Mesendoderm (in vitro differentiated cells): ENCODE measurements at regions not wholly inside any gene's neighbourhood (a gene's known extent, or its start where the extent isn't known, plus 50 kb on each side); places are given as distances from the start of the nearest gene placed in this dataset.

Source experiments
- DNase-seq: peaks from one replicate; pipeline ENCODE4 v3.0.0; 2013
- H2AK5ac ChIP-seq: 2 replicates; pipeline ENCODE4 v1.6.1; 2013; ENCODE audit warnings: low read length, inconsistent platforms
- H2BK120ac ChIP-seq: 2 replicates; pipeline ENCODE4 v1.6.1; 2013; ENCODE audit warnings: low read depth, mild to moderate bottlenecking, low read length, moderate library complexity, mixed read lengths
- H2BK15ac ChIP-seq: replicated peaks from 2 replicates; pipeline ENCODE4 v1.6.1; 2013; ENCODE audit warnings: low read depth, mild to moderate bottlenecking, moderate library complexity
- H2BK5ac ChIP-seq: 2 replicates; pipeline ENCODE4 v1.6.1; 2013; ENCODE audit warnings: low read length, inconsistent platforms
- H3K18ac ChIP-seq: 2 replicates; pipeline ENCODE4 v1.6.1; 2013; ENCODE audit warnings: mild to moderate bottlenecking, low read length, mixed read lengths
- H3K23ac ChIP-seq: one replicate; pipeline ENCODE4 v1.6.1; 2013; ENCODE audit warnings: low read length
- H3K27ac ChIP-seq: 2 replicates; pipeline ENCODE4 v1.5.1; 2013; ENCODE audit warnings: low read depth, mild to moderate bottlenecking, inconsistent platforms, low read length, moderate library complexity
- H3K27me3 ChIP-seq: 2 replicates; pipeline ENCODE4 v1.6.1; 2013; ENCODE audit warnings: low read length, control low read depth, mild to moderate bottlenecking, inconsistent platforms; ENCODE audit not compliant: insufficient read depth, poor library complexity
- H3K36me3 ChIP-seq: 2 replicates; pipeline ENCODE4 v1.6.1; 2013; ENCODE audit warnings: low read length, inconsistent platforms; ENCODE audit not compliant: control insufficient read depth, insufficient read depth
- H3K4ac ChIP-seq: one replicate; pipeline ENCODE4 v1.6.1; 2013; ENCODE audit warnings: low read depth, mild to moderate bottlenecking, low read length, moderate library complexity
- H3K4me1 ChIP-seq: 2 replicates; pipeline ENCODE4 v1.6.1; 2013; ENCODE audit warnings: low read depth, low read length, inconsistent platforms; ENCODE audit not compliant: control insufficient read depth
- H3K4me2 ChIP-seq: 2 replicates; pipeline ENCODE4 v1.6.1; 2013; ENCODE audit warnings: low read length
- H3K4me3 ChIP-seq: 2 replicates; pipeline ENCODE4 v1.5.1; 2013; ENCODE audit warnings: mild to moderate bottlenecking, low read length
- H3K56ac ChIP-seq: one replicate; pipeline ENCODE4 v1.6.1; 2013; ENCODE audit warnings: low read length
- H3K79me1 ChIP-seq: 2 replicates; pipeline ENCODE4 v1.6.1; 2013; ENCODE audit warnings: low read length, inconsistent platforms
- H3K79me2 ChIP-seq: 2 replicates; pipeline ENCODE4 v1.6.1; 2013; ENCODE audit warnings: mild to moderate bottlenecking, low read length; ENCODE audit not compliant: control insufficient read depth, insufficient read depth
- H3K9ac ChIP-seq: 2 replicates; pipeline ENCODE4 v1.6.1; 2013; ENCODE audit warnings: low read length, inconsistent platforms
- H4K5ac ChIP-seq: one replicate; pipeline ENCODE4 v1.6.1; 2013; ENCODE audit warnings: low read length
- H4K8ac ChIP-seq: one replicate; pipeline ENCODE4 v1.6.1; 2013; ENCODE audit warnings: low read depth, mild to moderate bottlenecking, control low read depth, low read length, moderate library complexity
- WGBS: extraction: QIAGEN DNeasy Blood & Tissue Kit; methylation state at CpG from one replicate; pipeline ENCODE4 v1.1.7; 2013; ENCODE audit warnings: low lambda C conversion rate, missing lambda C conversion rate; ENCODE audit not compliant: insufficient coverage; ENCODE audit errors: extremely low coverage; 5-methylcytosine and 5-hydroxymethylcytosine counted together

- no peak overlapping the region for H3K4ac ChIP-seq
- H2BK15ac ChIP-seq, result no peak overlapping the region
- H3K56ac ChIP-seq, result no peak overlapping the region
- H3K27ac ChIP-seq, result no peak overlapping the region
- no peaks in the 10 kb centered on the region for H3K4me1 ChIP-seq
- H2AK5ac ChIP-seq, result no peak overlapping the region
- no peak overlapping the region for H4K8ac ChIP-seq
- no peak overlapping the region for H3K4me2 ChIP-seq
- WGBS, result no CpG with 5 or more reads among the region's 4 CpGs
- no peaks in the 10 kb centered on the region for H3K27me3 ChIP-seq
- no peak overlapping the region for H3K9ac ChIP-seq
- no peak overlapping the region for H2BK120ac ChIP-seq
- H3K79me1 ChIP-seq, result no peaks in the 10 kb centered on the region
- H3K4me3 ChIP-seq, result no peak overlapping the region
- no peaks in the 10 kb centered on the region for H3K36me3 ChIP-seq
- no peak overlapping the region for H4K5ac ChIP-seq
- no peaks in the 10 kb centered on the region for H3K79me2 ChIP-seq
- no peak overlapping the region for H2BK5ac ChIP-seq
- no peak overlapping the region for H3K18ac ChIP-seq
- DNase-seq, result peak; percentile 5
- no peak overlapping the region for H3K23ac ChIP-seq
These were observed 726.9 kb upstream of the CHAC2 start for GRCh38 chr2:53040536-53041229.

DNA sequence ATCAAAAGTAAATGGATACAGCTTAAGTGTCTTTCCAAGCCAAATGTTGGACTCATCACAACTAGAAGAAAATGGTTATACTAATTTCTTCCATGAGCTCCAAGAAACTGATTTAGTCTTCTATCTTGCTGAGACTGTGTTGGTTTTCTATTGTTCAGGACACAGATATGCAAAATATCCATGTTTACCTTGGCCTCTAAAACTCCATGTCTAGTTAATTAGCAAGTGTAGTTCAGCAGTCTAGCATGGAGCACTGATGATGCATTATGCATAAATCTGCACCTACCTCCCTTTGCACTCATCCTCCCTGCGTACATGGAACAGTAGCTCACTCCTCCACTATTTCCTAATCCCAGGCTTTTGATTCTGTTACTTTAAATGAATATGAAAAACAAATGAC, 731.4 kb upstream of the CHAC2 start:
- no peaks in the 10 kb centered on the region for H3K36me3 ChIP-seq
- H3K79me1 ChIP-seq, result no peaks in the 10 kb centered on the region
- no peak overlapping the region for H3K23ac ChIP-seq
- no peak overlapping the region for H4K5ac ChIP-seq
- no peaks in the 10 kb centered on the region for H3K79me2 ChIP-seq
- no peak overlapping the region for H2BK15ac ChIP-seq
- H3K27me3 ChIP-seq, result no peaks in the 10 kb centered on the region
- H3K4me3 ChIP-seq, result no peak overlapping the region
- no peak overlapping the region for H3K9ac ChIP-seq
- H3K4me1 ChIP-seq, result no peaks in the 10 kb centered on the region
- no peak overlapping the region for H3K18ac ChIP-seq
- no peak overlapping the region for H2AK5ac ChIP-seq
- H2BK5ac ChIP-seq, result no peak overlapping the region
- H2BK120ac ChIP-seq, result no peak overlapping the region
- no CpG with 5 or more reads among the region's 1 CpG for WGBS
- H3K27ac ChIP-seq, result no peak overlapping the region
- H3K4ac ChIP-seq, result no peak overlapping the region
- no peak for DNase-seq
- no peak overlapping the region for H4K8ac ChIP-seq
- no peak overlapping the region for H3K56ac ChIP-seq
- no peak overlapping the region for H3K4me2 ChIP-seq

DNA sequence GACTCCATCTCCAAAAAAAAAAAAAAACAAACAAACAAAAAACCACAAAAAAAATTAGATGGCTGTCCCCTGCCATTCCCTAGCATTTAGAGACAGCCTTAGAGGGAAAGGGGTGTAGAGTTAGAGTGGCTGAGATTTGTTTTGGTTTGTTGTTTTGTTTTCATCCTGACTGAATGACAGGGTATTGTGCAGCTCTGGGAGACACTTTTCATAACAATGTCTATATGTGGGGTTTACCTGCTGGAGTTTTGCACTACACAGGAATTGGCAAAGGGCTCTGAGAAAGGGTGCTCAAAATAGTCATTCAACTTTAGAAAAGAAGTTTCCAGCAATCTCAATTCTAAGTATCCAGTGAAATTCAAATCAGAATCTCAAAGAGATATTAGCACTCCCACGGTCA, 732.5 kb upstream of the CHAC2 start:
- no peak overlapping the region for H3K56ac ChIP-seq
- no peak overlapping the region for H2BK120ac ChIP-seq
- no peak overlapping the region for H3K27ac ChIP-seq
- no peaks in the 10 kb centered on the region for H3K4me1 ChIP-seq
- H3K9ac ChIP-seq, result no peak overlapping the region
- no peak overlapping the region for H3K18ac ChIP-seq
- H4K5ac ChIP-seq, result no peak overlapping the region
- H2BK15ac ChIP-seq, result no peak overlapping the region
- no peak overlapping the region for H3K4me3 ChIP-seq
- H3K79me2 ChIP-seq, result no peaks in the 10 kb centered on the region
- H2AK5ac ChIP-seq, result no peak overlapping the region
- no peak overlapping the region for H2BK5ac ChIP-seq
- no CpG with 5 or more reads among the region's 1 CpG for WGBS
- no peaks in the 10 kb centered on the region for H3K27me3 ChIP-seq
- H3K23ac ChIP-seq, result no peak overlapping the region
- no peaks in the 10 kb centered on the region for H3K79me1 ChIP-seq
- no peak overlapping the region for H3K4me2 ChIP-seq
- no peaks in the 10 kb centered on the region for H3K36me3 ChIP-seq
- no peak overlapping the region for H3K4ac ChIP-seq
- no peak for DNase-seq
- no peak overlapping the region for H4K8ac ChIP-seq

- no peak overlapping the region for H3K18ac ChIP-seq
- H2BK15ac ChIP-seq, result no peak overlapping the region
- no peaks in the 10 kb centered on the region for H3K27me3 ChIP-seq
- H3K4ac ChIP-seq, result no peak overlapping the region
- H3K4me3 ChIP-seq, result no peak overlapping the region
- H4K8ac ChIP-seq, result no peak overlapping the region
- H3K23ac ChIP-seq, result no peak overlapping the region
- H3K79me2 ChIP-seq, result no peaks in the 10 kb centered on the region
- no peaks in the 10 kb centered on the region for H3K79me1 ChIP-seq
- H4K5ac ChIP-seq, result no peak overlapping the region
- no peaks in the 10 kb centered on the region for H3K36me3 ChIP-seq
- no peak overlapping the region for H3K9ac ChIP-seq
- H2AK5ac ChIP-seq, result no peak overlapping the region
- peak; percentile 33 for DNase-seq
- H3K56ac ChIP-seq, result no peak overlapping the region
- no peak overlapping the region for H2BK120ac ChIP-seq
- H3K4me1 ChIP-seq, result peaks cover 1% of the 10 kb centered on the region
- H3K4me2 ChIP-seq, result no peak overlapping the region
- no peak overlapping the region for H2BK5ac ChIP-seq
- no peak overlapping the region for H3K27ac ChIP-seq
These were observed 734.2 kb upstream of the CHAC2 start for GRCh38 chr2:53033411-53033810.

DNA sequence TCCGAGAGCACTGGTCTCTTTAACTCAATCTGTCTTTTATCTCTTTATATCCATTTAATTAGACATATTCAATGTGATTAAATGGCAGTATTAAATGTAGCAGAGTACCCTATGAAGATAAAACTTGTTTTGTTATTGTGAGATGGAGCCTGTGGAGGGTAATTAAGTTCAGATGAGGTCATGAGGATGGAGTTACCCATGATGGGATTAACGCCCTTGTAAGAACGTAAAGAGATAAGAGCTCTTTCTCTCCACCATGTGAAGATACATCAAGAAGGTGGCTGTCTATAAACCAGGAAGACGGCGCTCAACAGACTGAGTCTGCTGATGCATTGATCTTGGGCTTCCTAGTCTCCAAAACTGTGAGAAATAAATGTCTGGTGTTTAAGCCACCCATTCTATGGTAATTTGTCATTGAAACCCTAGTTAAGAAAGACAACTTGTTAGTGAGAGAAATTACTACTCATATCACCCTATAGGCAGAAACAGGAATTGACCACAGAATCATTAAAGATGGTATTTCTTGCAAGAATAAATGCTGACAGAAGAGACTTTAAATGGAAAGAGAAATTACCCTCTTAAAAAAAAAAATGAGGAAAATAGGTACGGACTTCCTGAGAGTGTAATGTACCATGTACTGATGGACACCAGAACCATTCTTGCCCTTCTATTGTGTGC, 738.7 kb upstream of the CHAC2 start:
- WGBS, result no CpG with 5 or more reads among the region's 6 CpGs
- peak; percentile 77 for DNase-seq
- Histone ChIP-seq H3K36me3 (no peaks in the 10 kb centered on the region), H3K23ac (no peak overlapping the region), H2BK15ac (no peak overlapping the region), H2BK120ac (no peak overlapping the region), H3K27me3 (no peaks in the 10 kb centered on the region), H3K27ac (no peak overlapping the region), H3K9ac (no peak overlapping the region), H3K4me1 (peaks cover 6% of the 10 kb centered on the region), H3K79me1 (no peaks in the 10 kb centered on the region), H3K79me2 (no peaks in the 10 kb centered on the region), H2AK5ac (no peak overlapping the region), H2BK5ac (no peak overlapping the region), H3K4me3 (no peak overlapping the region), H4K8ac (no peak overlapping the region), H3K4ac (no peak overlapping the region), H3K56ac (no peak overlapping the region), H4K5ac (no peak overlapping the region), H3K4me2 (no peak overlapping the region), H3K18ac (peak overlapping the region; percentile 68)

DNA sequence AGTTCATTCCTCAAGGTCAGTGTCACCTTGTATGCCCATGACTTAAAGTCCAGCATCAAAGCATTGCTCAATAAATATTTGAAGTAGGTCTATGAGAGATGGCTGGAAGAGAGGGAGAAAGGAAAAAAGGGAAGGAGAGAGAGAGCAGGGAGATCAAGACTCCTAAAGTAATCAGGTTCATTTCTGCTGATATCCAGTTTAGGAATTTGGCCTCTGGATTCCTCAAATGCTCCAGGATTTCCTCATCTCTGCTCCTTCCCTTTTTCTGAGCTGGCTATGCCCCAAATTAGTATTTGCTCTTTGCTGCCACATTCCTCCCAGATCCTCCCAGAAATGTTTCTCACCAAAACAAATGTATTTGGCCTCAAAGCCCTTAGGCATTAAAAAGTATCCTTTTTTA, 739.4 kb upstream of the CHAC2 start:
- H4K8ac ChIP-seq, result no peak overlapping the region
- peak; percentile 86 for DNase-seq
- no peak overlapping the region for H3K4me2 ChIP-seq
- H3K79me2 ChIP-seq, result no peaks in the 10 kb centered on the region
- no peak overlapping the region for H3K4me3 ChIP-seq
- no peak overlapping the region for H3K4ac ChIP-seq
- no peak overlapping the region for H3K9ac ChIP-seq
- no peak overlapping the region for H2BK5ac ChIP-seq
- H2BK15ac ChIP-seq, result no peak overlapping the region
- peaks cover 6% of the 10 kb centered on the region for H3K4me1 ChIP-seq
- H3K56ac ChIP-seq, result no peak overlapping the region
- no peak overlapping the region for H4K5ac ChIP-seq
- H3K27ac ChIP-seq, result no peak overlapping the region
- no peak overlapping the region for H3K23ac ChIP-seq
- H2AK5ac ChIP-seq, result no peak overlapping the region
- H3K36me3 ChIP-seq, result no peaks in the 10 kb centered on the region
- no peaks in the 10 kb centered on the region for H3K79me1 ChIP-seq
- H3K27me3 ChIP-seq, result no peaks in the 10 kb centered on the region
- H3K18ac ChIP-seq, result no peak overlapping the region
- H2BK120ac ChIP-seq, result no peak overlapping the region
